ENCODE measurements at regions not wholly inside any gene's neighbourhood (a gene's known extent, or its start where the extent isn't known, plus 50 kb on each side); places are given as distances from the start of the nearest gene placed in this dataset.
A peak's percentile ranks its signal among the peaks of the same experiment; 100 is the strongest.

GRCh38 chr4:151922811-151923210 lies 162.0 kb upstream of the GATB start:
- peak; percentile 71 for DNase-seq

GRCh38 chr4:151922306-151922705 lies 161.5 kb upstream of the GATB start:
- peak; percentile 77 for DNase-seq

- DNase-seq = peak; percentile 73
Observed at GRCh38 chr4:151921811-151922210, 161.0 kb upstream of the GATB start.

GRCh38 chr4:151921386-151921785 lies 160.6 kb upstream of the GATB start:
- DNase-seq = peak; percentile 61

GRCh38 chr4:151917145-151917734 lies 156.4 kb upstream of the GATB start:
- peak; percentile 5 for DNase-seq

- no peak for DNase-seq
Observed at GRCh38 chr4:151912632-151913031, 151.8 kb upstream of the GATB start.

GRCh38 chr4:151911970-151912369 lies 151.2 kb upstream of the GATB start:
- DNase-seq = no peak

GRCh38 chr4:151908734-151909497 lies 148.1 kb upstream of the GATB start:
- DNase-seq = no peak

GRCh38 chr4:151908201-151908600 lies 147.4 kb upstream of the GATB start:
- no peak for DNase-seq

- no peak for DNase-seq
Observed at GRCh38 chr4:151906438-151906837, 145.6 kb upstream of the GATB start.

GRCh38 chr4:151905197-151905596 lies 144.4 kb upstream of the GATB start:
- no peak for DNase-seq

- DNase-seq = no peak
Observed at GRCh38 chr4:151901631-151902030, 140.8 kb upstream of the GATB start.

- no peak for DNase-seq
Observed at GRCh38 chr4:151896880-151897279, 136.1 kb upstream of the GATB start.

GRCh38 chr4:151895671-151896070 lies 134.9 kb upstream of the GATB start:
- DNase-seq = no peak

GRCh38 chr4:151894246-151894645 lies 133.4 kb upstream of the GATB start:
- no peak for DNase-seq

- DNase-seq = no peak
Observed at GRCh38 chr4:151888367-151888866, 127.6 kb upstream of the GATB start.

- DNase-seq = no peak
Observed at GRCh38 chr4:151887816-151888180, 127.0 kb upstream of the GATB start.

GRCh38 chr4:151887031-151887815 lies 126.4 kb upstream of the GATB start:
- DNase-seq = peak; percentile 48

- DNase-seq = no peak
Observed at GRCh38 chr4:151885123-151885522, 124.3 kb upstream of the GATB start.

GRCh38 chr4:151883747-151884146 lies 122.9 kb upstream of the GATB start:
- DNase-seq = no peak

GRCh38 chr4:151882072-151882803 lies 121.4 kb upstream of the GATB start:
- no peak for DNase-seq

- DNase-seq = no peak
Observed at GRCh38 chr4:151879705-151880445, 119.1 kb upstream of the GATB start.

Measured in HCEC 1CT (cell line).